Liver (tissue), 3 donors: ENCODE measurements at regions not wholly inside any gene's neighbourhood (a gene's known extent, or its start where the extent isn't known, plus 50 kb on each side); places are given as distances from the start of the nearest gene placed in this dataset.

Source experiments
- JUND ChIP-seq, 2 donors: IDR thresholded peaks; 2 replicates each; pipeline ENCODE4 v1.6.1; 2016; ENCODE audit warnings: antibody characterized with exemption in 2 of 2
- RXRA ChIP-seq, 2 donors: IDR thresholded peaks; 2 replicates each; pipeline ENCODE4 v1.6.1; 2017 to 2018; ENCODE audit warnings: antibody characterized with exemption in 2 of 2, mild to moderate bottlenecking in 1 of 2
- YY1 ChIP-seq: IDR thresholded peaks from 2 replicates; pipeline ENCODE4 v1.6.1; 2016; ENCODE audit warnings: antibody characterized with exemption, mild to moderate bottlenecking
- TF ChIP-seq, protein P1 (sequence below): fragments of 150-350 bp; IDR thresholded peaks from 2 replicates; pipeline ENCODE4 v1.5.1; 2017; ENCODE audit warnings: improper control_type of control experiment, low read depth, low read length; ENCODE audit not compliant: missing input control
- TF ChIP-seq, protein P2 (sequence below): IDR thresholded peaks from 2 replicates; pipeline ENCODE4 v1.6.1; 2016; ENCODE audit warnings: antibody characterized with exemption
- TF ChIP-seq, protein P3 (sequence below): IDR thresholded peaks from 2 replicates; pipeline ENCODE4 v1.6.1; 2016; ENCODE audit warnings: antibody characterized with exemption, mild to moderate bottlenecking
- donor health status: healthy.
- donor health status: healthy.

DNA sequence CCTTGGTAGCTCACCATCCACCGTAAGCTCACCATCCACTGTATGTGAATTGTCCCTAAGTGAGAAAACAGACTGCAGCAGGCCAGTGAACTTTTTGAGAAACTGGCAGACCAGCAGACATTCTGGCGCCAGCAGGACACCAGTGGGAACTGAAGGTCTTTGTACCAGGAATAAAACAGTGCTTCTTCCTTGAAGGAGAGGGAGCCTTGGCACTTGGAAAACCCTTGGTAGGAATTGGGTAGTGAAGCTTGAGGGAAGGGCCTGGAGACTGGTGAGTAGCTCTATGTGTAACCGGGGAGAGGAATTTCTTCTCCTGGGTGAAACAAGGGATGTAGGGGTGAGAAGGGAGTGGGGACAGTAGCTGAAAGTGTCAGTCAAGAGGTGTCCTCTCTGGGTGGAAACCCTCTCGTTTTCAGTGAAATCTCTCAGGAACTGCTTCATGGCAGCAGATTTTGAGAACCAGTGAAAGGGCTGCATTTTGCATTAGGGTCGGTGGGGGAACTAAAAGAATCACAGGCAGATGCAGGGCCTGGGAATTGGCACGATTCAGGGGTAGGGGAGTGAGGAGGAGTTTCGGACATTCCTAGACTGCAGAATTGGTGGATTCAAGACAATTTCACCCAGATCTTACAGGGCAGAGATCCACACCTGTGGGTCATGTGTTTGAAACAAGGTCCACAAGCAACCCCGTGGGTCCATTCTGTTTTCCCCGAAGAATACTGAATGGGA is 131.5 kb upstream of the DLX2 start:
- TF ChIP-seq, protein P1, sequence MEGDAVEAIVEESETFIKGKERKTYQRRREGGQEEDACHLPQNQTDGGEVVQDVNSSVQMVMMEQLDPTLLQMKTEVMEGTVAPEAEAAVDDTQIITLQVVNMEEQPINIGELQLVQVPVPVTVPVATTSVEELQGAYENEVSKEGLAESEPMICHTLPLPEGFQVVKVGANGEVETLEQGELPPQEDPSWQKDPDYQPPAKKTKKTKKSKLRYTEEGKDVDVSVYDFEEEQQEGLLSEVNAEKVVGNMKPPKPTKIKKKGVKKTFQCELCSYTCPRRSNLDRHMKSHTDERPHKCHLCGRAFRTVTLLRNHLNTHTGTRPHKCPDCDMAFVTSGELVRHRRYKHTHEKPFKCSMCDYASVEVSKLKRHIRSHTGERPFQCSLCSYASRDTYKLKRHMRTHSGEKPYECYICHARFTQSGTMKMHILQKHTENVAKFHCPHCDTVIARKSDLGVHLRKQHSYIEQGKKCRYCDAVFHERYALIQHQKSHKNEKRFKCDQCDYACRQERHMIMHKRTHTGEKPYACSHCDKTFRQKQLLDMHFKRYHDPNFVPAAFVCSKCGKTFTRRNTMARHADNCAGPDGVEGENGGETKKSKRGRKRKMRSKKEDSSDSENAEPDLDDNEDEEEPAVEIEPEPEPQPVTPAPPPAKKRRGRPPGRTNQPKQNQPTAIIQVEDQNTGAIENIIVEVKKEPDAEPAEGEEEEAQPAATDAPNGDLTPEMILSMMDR = no peak
- TF ChIP-seq RXRA (IDR thresholded peaks at IDR 0.05) (no peak), YY1 (no peak), JUND (IDR thresholded peaks at IDR 0.05) (no peak)
- TF ChIP-seq, protein P2, sequence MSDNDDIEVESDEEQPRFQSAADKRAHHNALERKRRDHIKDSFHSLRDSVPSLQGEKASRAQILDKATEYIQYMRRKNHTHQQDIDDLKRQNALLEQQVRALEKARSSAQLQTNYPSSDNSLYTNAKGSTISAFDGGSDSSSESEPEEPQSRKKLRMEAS = no peak
- TF ChIP-seq, protein P3, sequence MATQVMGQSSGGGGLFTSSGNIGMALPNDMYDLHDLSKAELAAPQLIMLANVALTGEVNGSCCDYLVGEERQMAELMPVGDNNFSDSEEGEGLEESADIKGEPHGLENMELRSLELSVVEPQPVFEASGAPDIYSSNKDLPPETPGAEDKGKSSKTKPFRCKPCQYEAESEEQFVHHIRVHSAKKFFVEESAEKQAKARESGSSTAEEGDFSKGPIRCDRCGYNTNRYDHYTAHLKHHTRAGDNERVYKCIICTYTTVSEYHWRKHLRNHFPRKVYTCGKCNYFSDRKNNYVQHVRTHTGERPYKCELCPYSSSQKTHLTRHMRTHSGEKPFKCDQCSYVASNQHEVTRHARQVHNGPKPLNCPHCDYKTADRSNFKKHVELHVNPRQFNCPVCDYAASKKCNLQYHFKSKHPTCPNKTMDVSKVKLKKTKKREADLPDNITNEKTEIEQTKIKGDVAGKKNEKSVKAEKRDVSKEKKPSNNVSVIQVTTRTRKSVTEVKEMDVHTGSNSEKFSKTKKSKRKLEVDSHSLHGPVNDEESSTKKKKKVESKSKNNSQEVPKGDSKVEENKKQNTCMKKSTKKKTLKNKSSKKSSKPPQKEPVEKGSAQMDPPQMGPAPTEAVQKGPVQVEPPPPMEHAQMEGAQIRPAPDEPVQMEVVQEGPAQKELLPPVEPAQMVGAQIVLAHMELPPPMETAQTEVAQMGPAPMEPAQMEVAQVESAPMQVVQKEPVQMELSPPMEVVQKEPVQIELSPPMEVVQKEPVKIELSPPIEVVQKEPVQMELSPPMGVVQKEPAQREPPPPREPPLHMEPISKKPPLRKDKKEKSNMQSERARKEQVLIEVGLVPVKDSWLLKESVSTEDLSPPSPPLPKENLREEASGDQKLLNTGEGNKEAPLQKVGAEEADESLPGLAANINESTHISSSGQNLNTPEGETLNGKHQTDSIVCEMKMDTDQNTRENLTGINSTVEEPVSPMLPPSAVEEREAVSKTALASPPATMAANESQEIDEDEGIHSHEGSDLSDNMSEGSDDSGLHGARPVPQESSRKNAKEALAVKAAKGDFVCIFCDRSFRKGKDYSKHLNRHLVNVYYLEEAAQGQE = no peak
